Nucleus accumbens (tissue), 56 donors: ENCODE measurements at regions not wholly inside any gene's neighbourhood (a gene's known extent, or its start where the extent isn't known, plus 50 kb on each side); places are given as distances from the start of the nearest gene placed in this dataset.
"Not testable (repeated sequence)": the region's sequence is repeated elsewhere in the genome, so short reads cannot be mapped to it uniquely, and the experiment has no call there.

Experiments
- DNase-seq, 56 donors: peaks; one replicate each; lab custom pipeline; 2025; lab: John Stamatoyannopoulos, UW

DNA sequence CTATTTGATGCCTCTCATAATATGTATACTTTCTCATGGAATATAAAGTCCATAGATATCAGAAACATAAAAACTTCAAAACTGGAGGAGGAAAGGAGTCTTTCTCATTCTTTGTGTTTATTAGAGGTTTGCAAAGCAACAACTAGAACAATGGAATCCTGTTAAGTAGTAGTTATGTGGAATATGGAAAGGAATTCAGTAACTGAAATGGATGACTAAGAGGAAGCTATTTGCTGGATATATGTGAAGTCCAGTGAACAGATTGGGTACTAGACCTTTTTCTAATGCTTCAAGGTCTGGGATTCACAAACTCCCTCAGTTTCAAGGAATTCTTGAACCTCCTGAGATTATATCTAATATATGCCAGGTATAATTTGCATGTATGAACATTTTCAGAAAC lies 353.6 kb upstream of the FANCL start:
- DNase-seq = no peak

DNA sequence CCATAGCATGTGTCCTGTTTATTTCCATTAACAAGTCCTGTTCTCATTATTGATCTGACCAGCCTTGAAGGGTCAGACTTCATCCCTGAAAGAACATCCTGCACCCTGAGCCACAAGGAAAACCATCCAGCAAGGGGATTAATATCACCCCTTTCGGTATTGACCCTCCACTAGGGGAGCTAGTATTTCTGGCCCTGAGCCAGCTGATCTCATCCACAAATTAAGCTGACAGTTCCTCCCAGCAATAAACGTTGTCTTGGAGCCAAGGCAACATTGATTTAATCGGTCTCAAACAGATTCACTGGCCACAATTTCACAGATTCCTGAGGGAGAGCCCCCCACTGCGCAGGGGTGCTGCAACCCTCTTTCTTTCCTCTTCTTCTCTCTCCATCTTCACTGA lies 353.1 kb upstream of the FANCL start:
- peak in 1 of 56 donors; percentile 2 for DNase-seq

DNA sequence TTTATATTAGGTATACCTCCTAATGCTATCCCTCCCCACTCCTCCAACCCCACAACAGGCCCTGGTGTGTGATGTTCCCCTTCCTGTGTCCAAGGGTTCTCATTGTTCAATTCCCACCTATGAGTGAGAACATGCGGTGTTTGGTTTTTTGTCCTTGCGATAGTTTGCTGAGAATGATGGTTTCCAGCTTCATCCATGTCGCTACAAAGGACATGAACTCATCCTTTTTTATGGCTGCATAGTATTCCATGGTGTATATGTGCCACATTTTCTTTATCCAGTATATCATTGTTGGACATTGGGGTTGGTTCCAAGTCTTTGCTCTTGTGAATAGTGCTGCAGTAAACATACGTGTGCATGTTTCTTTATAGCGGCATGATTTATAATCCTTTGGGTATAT lies 345.1 kb upstream of the FANCL start:
- not testable (repeated sequence) for DNase-seq

DNA sequence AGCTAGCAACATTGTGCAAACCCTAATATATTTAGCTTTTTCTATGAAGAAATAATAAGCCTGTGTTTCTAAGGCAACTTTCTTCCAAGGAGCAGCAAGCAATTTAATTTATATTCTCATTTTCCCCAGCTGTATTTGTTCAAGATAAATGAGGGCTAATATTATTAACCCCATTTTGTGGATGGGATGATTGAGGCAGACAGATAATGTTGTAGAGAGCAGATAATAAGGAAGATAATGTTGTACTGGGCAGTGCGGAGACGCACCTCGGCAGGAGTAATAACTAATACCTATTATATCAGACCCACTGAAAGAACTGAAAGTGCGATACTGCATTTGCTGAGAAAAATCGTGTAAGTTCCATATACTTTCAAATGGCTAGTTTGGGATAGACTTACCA lies 344.1 kb upstream of the FANCL start:
- no peak for DNase-seq

DNA sequence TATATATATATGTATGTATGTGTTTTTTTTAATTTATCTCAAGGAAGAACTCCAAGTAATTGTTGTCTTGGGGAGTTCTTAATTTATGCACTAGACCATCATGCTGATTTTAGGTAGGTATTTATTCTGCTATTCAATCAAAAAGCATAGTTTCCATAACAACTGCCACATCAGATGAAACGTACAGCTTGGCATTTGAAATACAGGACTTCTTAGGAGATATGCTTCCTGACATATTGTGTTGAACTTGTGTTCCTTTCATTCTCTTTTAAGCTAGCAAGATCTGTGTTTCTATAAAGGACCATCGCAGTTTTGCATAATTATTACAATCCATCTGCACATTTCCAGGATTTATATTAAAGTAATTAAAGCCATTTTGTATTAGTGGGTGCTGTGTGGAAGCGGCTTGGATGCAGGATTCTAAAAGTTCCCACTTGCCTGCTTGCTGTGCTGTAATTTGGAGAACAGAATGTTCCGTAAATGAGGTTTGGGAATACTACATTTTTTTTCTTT lies 343.5 kb upstream of the FANCL start:
- DNase-seq = no peak

DNA sequence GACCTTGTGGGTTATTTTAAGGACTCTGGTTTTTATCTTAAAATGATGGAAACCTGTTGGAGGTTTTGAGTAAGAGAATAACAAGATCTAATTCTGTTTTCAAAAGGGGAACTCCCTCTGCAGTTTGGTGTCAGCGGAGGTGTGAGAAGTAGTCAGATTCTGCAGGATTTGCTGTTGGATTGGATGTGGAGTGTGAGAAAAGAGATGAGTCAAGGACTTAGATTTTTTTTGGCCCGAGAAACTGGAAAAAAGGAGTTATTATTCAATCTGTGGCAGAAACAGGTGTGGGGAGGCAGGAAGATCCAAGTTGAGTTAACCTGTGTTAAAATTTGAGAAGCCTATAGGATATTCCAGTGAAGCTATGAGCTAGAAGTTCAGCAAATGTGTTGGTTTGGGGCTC lies 337.2 kb upstream of the FANCL start:
- peak in 10 of 56 donors; percentile 5 to 38 (median 16) for DNase-seq

DNA sequence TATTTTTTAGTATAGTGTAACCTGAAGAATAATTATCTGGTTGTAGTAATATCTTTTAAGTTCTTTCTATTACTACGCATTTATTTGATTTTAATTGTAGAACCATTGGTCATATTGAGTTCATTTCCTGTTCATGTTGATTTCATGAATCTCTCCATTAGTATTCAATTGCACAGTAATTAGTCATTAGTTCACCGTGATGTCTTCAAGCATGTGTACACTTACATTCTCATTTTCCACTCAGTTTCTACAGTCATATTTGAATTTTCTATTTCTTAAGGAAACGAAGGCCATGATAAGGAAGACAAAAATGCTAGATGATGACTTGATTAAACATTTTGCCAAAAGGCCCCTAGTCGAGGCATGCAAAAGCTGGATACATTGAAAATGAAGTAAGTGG lies 333.7 kb upstream of the FANCL start:
- no peak for DNase-seq

DNA sequence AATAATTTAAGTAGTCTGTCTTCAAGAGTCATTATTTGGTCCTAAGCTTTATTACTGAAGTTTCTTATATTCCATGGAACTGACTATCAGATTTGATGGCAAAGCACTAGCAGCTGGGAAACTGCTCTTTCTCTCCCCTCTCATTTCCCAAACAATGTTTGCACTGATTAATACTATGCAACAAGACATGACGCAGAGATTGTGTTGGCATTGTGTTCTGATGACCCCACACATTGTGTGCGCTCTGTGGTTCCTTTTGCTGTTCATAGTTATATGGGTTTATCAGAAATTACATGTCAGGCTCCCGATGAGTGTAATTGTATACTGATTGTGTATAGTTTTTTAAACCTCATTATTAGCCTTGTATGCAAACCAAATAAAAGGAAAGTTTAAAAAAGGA lies 331.6 kb upstream of the FANCL start:
- no peak for DNase-seq

DNA sequence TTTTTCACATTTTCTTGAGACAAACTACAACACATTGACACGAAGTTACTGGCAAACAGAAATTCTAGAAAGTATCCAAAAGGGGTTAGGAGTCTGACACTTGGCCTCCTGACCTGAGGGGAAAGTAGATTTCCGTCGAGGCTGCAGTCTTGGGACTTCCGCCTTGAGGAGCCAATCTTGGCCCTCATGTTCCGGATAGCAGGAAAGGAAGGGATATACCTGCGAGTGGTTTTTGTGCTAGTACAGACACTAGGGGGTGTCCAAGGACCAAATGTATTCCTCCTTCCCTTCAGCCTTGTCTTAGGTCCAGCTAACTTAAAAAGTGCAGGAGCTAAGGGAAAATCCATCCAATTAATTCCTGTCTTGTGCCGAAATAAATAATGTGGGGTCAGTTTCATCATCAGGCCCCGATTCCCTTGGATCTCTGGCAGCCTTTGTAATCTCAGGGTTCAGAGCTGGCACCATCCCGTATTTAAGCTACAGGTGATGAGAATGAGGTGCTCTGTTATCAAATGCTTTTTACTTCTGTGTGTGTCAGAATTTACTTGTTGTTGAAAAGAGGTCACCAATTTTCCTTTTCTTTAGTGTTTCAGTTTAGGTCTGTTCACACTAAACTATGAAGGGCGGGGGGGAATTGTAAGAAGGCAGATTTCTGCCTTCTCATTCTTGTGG lies 330.2 kb upstream of the FANCL start:
- DNase-seq = peak in 18 of 56 donors; percentile 5 to 45 (median 14)

DNA sequence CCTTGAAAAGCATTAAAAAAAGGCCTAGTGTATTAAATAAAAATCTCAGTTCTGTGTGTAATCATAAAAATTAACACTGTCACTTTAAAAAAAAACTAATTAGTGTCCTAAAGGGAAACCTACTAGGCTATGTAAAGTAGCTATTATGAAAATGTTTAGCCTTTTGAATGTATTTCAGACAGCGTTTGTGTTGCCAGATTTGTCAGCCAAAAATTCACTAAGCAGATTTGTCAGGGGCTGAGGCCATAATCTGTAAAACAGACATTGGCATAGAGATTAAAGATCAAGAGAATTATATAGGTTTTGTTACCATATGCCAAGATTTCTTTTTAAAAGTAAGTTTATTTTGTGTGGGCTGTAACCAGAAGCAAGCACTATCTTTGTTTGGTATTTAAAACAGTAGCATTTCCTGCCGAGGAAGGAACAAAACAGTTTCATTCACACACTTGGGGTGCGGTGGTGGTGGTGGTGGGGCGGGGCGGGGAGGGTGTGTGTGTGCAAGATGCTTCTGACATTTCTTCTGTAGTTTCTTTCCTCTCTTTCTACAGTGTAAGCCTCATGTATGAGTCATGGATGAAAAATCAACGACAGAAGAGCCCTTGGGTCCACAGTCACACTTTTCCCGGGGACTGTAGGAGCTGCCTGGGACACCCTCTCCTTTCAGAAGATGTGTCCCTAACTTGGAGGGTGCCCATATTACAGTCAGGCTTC lies 328.5 kb upstream of the FANCL start:
- no peak for DNase-seq

DNA sequence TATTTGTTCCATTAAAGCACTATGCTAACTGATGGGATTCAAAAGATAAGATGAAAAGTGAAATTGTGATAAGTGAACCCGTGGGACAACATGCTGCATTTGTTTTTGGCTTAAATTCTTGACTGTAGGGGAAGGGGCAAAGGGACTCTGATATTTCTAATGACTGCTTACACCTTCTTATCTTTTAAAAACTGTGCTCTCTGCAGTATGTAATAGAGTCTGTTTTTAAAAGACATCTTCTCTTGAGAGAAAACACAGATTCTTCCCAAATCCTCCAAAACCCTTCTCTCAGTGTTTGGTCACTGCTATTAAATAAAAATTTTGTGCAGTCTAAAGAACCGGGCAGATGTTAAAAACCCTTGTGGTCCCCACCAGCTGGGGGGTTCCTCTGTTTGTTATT lies 327.8 kb upstream of the FANCL start:
- no peak for DNase-seq

DNA sequence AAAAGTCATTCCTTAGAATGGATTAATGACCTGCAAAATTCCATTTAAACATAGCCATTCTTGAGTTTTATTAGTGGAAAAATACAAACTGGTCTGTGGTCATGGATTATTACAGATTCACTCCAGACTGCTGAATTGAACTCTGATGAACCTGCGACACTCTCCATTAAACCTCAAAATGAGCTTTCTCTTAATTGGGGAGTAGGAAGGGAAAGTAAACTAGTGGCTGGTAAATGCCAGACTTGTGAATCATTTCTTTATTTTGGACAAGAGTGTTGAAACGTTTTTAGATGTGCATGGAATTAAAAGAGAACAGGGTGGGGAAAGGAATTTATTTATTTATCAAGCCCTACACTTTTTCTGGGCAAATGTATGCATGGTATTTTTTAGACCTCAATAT lies 321.2 kb upstream of the FANCL start:
- no peak for DNase-seq

DNA sequence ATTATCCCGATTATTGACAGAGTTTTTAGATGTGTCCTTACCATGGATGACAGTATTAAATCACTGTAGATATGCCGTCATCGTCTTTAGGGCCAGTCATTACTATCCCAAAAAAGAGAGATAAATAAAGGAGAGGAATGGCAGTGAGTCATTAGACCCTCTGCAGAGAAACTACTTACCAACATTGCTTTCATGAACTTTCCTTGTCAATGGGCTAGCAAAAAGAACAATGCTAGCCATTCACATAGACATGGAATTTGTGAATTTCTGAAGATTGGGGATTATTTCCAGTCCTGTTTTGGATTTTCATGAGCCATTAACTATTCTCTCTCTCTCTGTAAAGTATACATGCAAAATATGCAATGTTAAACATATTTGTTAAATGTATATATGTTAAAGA lies 319.4 kb upstream of the FANCL start:
- no peak for DNase-seq

DNA sequence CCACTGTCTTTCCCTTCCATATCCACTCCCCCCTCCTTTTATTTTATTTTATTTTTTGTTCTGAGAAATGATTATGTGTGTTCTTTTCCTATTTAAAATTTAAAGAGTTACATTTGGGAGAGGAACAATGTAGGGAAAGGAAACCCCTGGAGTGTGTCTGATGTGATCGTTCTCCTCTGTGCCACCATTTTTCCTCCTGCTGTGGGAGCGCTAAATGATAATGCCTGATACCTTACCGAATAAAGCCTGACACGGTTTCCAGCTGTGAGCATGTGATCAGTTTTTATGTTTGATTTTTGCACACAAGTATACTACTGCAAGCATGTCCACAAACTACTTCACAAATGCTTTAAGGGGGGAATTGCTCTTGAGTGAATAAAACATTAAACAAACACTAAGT lies 317.8 kb upstream of the FANCL start:
- no peak for DNase-seq

DNA sequence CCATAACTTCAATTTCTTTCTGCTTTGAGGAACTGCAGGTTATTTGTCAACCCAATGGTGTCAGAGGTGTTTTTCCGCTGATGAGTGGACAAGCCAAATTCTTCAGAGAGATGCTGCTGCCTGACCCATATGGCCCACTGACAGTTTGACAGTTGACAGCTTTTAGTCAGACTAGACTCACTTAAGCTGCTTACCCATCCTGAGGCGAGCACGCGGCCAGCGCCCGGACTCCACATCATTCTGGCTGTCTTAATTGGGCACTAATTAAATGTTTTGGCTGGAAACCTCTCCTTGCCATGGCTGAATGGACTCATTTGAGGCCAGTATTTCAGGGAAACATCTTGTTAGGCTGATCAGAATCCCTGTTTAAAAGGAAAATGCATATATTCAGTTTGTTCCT lies 316.1 kb upstream of the FANCL start:
- DNase-seq = peak in 1 of 56 donors; percentile 6

DNA sequence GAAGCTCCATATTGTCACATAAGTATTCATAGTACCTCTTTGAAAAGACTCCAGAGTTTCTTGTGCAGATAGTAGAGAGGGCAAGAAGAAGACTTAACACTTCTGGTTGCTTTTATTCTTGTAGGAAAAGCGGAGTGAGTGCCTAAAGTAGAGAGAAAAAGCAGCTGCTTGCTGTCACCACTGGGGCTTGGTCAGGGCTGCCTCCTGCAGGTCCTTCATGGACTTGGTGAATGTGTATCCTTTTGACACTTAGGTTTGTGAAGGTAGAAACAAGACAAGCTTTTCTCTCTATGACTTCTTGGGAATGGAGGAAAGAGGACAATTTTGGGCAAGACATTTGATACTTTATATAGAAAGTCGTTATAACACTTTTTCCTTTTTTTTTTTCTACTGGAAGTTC lies 312.8 kb upstream of the FANCL start:
- peak in 10 of 56 donors; percentile 1 to 40 (median 14) for DNase-seq

DNA sequence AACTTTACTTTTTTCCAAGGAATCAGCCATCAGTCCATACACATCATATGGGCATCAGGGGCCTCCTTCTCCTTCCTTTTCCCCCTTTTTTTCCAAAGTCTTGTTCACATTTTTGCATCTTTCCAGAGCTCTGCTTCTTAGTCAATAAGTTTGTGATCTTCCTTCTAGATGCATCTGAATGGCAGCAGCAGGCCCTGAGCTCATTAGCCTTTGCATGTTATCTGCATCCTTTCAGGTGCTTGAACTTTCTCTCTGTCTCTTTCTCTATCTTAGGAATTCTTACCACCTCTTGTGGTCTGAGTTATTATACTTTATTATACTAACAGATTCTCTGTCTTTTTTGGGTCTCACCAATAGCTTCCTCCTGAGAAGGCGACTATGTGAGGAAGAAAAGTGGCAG lies 312.4 kb upstream of the FANCL start:
- no peak for DNase-seq

DNA sequence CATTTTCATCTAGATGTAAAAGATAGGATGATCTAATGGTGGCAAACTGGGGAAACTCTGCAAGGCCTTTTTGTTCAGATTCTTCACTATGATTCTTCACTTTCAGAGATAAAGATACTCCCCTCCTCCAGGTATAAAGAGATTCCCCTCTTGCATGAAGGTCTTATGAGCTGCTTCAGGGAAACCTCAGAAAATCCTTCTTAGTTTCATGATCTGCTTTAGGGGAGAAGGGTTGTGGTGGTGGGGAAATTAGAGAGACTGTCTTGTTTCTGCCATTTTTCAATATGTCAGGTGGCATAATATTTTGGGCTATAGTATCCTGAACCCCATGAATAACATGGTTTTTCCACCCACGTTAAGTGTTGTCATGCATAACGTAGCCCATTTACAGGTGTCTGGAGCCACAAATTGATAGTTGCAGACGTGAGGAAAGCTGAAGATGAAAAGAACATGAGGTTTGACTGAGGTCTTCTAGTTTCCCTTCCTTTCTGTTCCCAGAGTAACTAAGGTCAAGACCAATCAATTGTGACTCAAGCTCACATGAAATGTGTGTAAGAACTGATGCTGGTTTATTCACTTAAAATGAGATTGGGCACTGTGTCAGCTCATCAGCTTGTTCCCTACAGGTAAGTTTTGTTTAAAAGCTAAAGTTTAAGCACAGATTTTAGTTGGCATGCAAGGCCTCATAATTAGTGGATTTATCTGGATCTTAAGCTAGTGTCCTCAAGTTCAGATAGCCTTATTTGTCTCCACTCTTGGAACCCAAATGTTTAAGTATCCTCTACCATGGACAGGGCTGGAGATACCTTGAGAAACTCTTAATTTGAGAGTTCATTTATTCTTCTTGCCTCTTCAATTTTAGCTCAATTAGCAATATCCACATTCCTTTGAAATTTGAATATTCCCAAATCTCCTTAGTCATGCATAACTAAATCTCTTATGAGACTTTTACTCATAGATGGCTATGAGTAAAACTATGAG lies 304.5 kb upstream of the FANCL start:
- no peak for DNase-seq

DNA sequence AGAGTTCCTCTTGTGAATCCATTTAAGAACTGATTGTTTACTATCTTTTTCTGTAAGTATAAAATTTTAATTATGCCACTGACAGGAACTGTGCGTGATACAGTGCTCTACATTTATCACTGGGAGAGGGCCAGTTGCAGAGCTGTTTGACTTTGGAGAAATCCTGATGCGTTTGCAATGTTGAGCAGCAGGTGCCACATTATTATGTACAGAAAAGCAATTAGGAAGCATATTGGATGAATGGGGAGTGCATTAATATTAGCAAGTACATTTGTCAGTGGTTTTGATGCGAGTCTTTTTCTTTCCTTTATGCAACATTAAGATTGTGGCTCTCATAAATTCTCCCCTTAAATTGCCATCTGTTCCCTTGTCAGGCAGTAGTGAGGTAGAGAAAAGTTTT lies 302.3 kb upstream of the FANCL start:
- DNase-seq = no peak

DNA sequence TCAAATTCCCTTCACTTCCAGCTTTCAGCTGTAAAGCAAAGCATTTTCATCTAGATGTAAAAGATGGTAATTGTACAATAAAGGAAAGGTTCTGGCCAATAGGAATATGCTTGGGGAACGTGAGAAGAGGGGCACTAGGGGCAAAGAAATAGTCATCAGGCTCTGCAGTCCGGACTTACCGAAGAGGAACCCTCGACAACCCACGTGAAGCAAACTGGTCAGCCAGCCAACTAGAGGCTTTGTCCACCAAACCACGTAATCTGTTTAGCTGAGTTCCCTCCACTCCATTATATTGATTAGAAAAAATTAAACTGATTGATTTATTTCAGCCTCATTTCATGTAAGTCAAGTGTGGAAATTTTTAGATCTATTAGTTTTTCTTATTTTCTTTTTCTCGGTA lies 300.4 kb upstream of the FANCL start:
- DNase-seq = peak in 8 of 56 donors; percentile 3 to 28 (median 10)

DNA sequence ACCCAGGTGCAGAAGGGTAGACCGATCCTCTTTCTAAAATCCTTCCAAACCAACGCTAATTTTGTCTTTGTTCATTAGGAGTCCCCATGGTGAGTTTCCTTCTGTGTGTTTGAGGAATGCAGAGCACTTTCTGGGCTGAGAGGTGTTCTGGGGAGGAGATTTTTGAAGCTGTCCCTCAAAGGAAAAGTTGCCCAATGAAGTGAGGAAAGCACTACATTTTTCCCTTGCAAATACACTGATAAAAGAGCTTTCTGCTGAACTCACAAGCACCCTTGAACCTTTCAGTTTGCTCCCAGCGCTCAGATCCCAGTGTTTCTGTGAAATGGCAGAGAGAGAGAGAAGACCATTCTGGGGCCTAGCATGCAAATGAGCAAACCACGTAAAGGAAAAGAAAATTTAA lies 299.6 kb upstream of the FANCL start:
- DNase-seq = peak in 7 of 56 donors; percentile 2 to 44 (median 18)
